Adrenal gland (tissue), 5 donors: ENCODE measurements at regions not wholly inside any gene's neighbourhood (a gene's known extent, or its start where the extent isn't known, plus 50 kb on each side); places are given as distances from the start of the nearest gene placed in this dataset.

ENCODE experiments used
- POLR2A ChIP-seq, 2 donors: fragments of 450-650 bp; IDR thresholded peaks; one replicate each; pipeline ENCODE4 v1.6.1; 2017; ENCODE audit warnings: antibody characterized with exemption in 2 of 2, mild to moderate bottlenecking in 2 of 2, moderate library complexity in 1 of 2
- TF ChIP-seq, protein P1 (sequence below), 6 experiments: fragments of 450-650 bp in 4 of 6; fragments of 200-600 bp in 2 of 6; sonication (generic) in 1 of 6; IDR thresholded peaks; 1 replicate in 5 of 6; 2 replicates in 1 of 6; pipeline versions ENCODE4 v1.5.1 to v1.8.0; 2016 to 2021; ENCODE audit warnings: antibody characterized with exemption in 6 of 6, mild to moderate bottlenecking in 2 of 6, moderate library complexity in 1 of 6
- donor health status: DM: no; HTN: no; CAD: no.

DNA sequence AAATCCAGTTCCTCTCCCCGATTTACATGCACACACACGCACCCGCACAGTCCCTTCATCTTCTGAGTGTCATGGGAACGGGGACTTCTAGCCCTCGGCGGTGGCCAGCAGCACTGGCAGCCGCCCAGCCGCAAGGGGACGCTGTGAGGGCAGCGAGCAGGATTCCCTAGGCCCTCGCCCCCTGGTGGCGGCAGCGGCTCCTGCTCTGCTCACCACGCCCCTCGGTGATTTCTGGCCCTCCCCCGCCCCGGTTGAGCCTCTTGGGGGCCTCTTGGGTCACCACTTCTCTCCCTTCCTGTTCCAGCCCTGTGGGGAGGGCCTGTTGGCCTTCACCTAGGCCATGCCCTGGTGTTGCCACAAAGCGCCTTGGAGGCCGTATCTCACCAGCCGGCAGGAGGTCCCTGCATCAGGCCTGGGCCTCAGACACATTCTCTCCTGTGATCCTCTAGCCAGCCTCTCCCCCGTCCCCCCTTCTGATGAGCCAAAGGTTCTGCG is 75.2 kb upstream of the KSR1 start:
- TF ChIP-seq, protein P1, sequence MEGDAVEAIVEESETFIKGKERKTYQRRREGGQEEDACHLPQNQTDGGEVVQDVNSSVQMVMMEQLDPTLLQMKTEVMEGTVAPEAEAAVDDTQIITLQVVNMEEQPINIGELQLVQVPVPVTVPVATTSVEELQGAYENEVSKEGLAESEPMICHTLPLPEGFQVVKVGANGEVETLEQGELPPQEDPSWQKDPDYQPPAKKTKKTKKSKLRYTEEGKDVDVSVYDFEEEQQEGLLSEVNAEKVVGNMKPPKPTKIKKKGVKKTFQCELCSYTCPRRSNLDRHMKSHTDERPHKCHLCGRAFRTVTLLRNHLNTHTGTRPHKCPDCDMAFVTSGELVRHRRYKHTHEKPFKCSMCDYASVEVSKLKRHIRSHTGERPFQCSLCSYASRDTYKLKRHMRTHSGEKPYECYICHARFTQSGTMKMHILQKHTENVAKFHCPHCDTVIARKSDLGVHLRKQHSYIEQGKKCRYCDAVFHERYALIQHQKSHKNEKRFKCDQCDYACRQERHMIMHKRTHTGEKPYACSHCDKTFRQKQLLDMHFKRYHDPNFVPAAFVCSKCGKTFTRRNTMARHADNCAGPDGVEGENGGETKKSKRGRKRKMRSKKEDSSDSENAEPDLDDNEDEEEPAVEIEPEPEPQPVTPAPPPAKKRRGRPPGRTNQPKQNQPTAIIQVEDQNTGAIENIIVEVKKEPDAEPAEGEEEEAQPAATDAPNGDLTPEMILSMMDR (IDR thresholded peaks at IDR 0.05) = peak; percentile 83 to 98 (median 92)
- no peak for TF ChIP-seq POLR2A (IDR thresholded peaks at IDR 0.05)
